Brain microvascular endothelial cell (primary cell): ENCODE measurements at regions not wholly inside any gene's neighbourhood (a gene's known extent, or its start where the extent isn't known, plus 50 kb on each side); places are given as distances from the start of the nearest gene placed in this dataset.

Experiments
- DNase-seq: peaks from one replicate; pipeline ENCODE4 v3.0.0-alpha.2; 2020
- H3K27ac ChIP-seq: fragments of 250-450 bp; sonication (Bioruptor Pico); 2 replicates; pipeline ENCODE4 v1.5.1; 2020; ENCODE audit warnings: mild to moderate bottlenecking, moderate library complexity
- H3K27me3 ChIP-seq: fragments of 250-450 bp; sonication (Bioruptor Pico); replicated peaks from 2 replicates; pipeline ENCODE4 v1.5.1; 2020; ENCODE audit warnings: mild to moderate bottlenecking
- H3K36me3 ChIP-seq: fragments of 250-450 bp; sonication (Bioruptor Pico); replicated peaks from 2 replicates; pipeline ENCODE4 v1.5.1; 2020; ENCODE audit warnings: mild to moderate bottlenecking
- H3K4me3 ChIP-seq: 2 replicates; pipeline ENCODE4 v1.5.1; 2011; ENCODE audit warnings: low read depth, mild to moderate bottlenecking, control low read depth, low read length, moderate library complexity
- CTCF ChIP-seq: IDR thresholded peaks from 2 replicates; pipeline ENCODE4 v1.5.1; 2011; ENCODE audit warnings: low read depth, mild to moderate bottlenecking, moderate library complexity, low read length, control low read depth, inconsistent platforms; ENCODE audit errors: missing control alignments
- in situ Hi-C: cut with HindIII; loops from 2 replicates; pipeline ENCODE4 v1.10.0; 2017; ENCODE audit warnings: low sequenced_read_pairs, low pct_ligation_motif_present

GRCh38 chr4:165635381-165635780 lies 237.7 kb upstream of the TLL1 start:
- H3K27me3 ChIP-seq = no peaks in the 10 kb centered on the region
- H3K36me3 ChIP-seq = no peaks in the 10 kb centered on the region
- H3K27ac ChIP-seq = no peak overlapping the region
- DNase-seq = no peak
- in situ Hi-C loops = no loop called here
- H3K4me3 ChIP-seq = no peak overlapping the region
- no peak for TF ChIP-seq CTCF

- DNase-seq = no peak
- no peak for TF ChIP-seq CTCF
- no peak overlapping the region for H3K4me3 ChIP-seq
- no peaks in the 10 kb centered on the region for H3K27me3 ChIP-seq
- H3K27ac ChIP-seq = no peak overlapping the region
- H3K36me3 ChIP-seq = no peaks in the 10 kb centered on the region
- in situ Hi-C loops = no loop called here
Observed at GRCh38 chr4:165635951-165636350, 237.1 kb upstream of the TLL1 start.

GRCh38 chr4:165651901-165652300 lies 221.1 kb upstream of the TLL1 start:
- in situ Hi-C loops = no loop called here
- Histone ChIP-seq H3K36me3 (no peaks in the 10 kb centered on the region), H3K27me3 (no peaks in the 10 kb centered on the region), H3K4me3 (no peak overlapping the region), H3K27ac (no peak overlapping the region)
- no peak for DNase-seq
- TF ChIP-seq CTCF = no peak

GRCh38 chr4:165654556-165654955 lies 218.5 kb upstream of the TLL1 start:
- H3K27ac ChIP-seq = no peak overlapping the region
- H3K27me3 ChIP-seq = no peaks in the 10 kb centered on the region
- no peak for TF ChIP-seq CTCF
- no peak for DNase-seq
- H3K36me3 ChIP-seq = no peaks in the 10 kb centered on the region
- in situ Hi-C loops = no loop called here
- no peak overlapping the region for H3K4me3 ChIP-seq

GRCh38 chr4:165656399-165656798 lies 216.6 kb upstream of the TLL1 start:
- TF ChIP-seq CTCF = no peak
- no peak for DNase-seq
- in situ Hi-C loops = no loop called here

GRCh38 chr4:165656829-165657490 lies 216.1 kb upstream of the TLL1 start:
- no peaks in the 10 kb centered on the region for H3K36me3 ChIP-seq
- no peak for TF ChIP-seq CTCF
- in situ Hi-C loops = no loop called here

More at GRCh38 chr4:165656399-165656798, 216.6 kb upstream of the TLL1 start:
- H3K27ac ChIP-seq = no peak overlapping the region
- H3K4me3 ChIP-seq = no peak overlapping the region
- H3K36me3 ChIP-seq = no peaks in the 10 kb centered on the region
- no peaks in the 10 kb centered on the region for H3K27me3 ChIP-seq

More at GRCh38 chr4:165656829-165657490, 216.1 kb upstream of the TLL1 start:
- no peak overlapping the region for H3K27ac ChIP-seq
- H3K27me3 ChIP-seq = no peaks in the 10 kb centered on the region
- H3K4me3 ChIP-seq = no peak overlapping the region
- DNase-seq = no peak
